ENCODE measurements at regions not wholly inside any gene's neighbourhood (a gene's known extent, or its start where the extent isn't known, plus 50 kb on each side); places are given as distances from the start of the nearest gene placed in this dataset.

GRCh38 chr2:38499548-38500282 is 103.0 kb downstream of the HNRNPLL start:
- TF ChIP-seq EZH2phosphoT487 (conservative IDR thresholded peaks at IDR 0.05; ENCODE audit: low read length), result no peak
- no peak for TF ChIP-seq CTCF (IDR thresholded peaks at IDR 0.05; ENCODE audit: insufficient read depth, low read length, poor library complexity, severe bottlenecking)

Measured in SU-DHL-6 (cell line).